H9 (cell line): ENCODE measurements at regions not wholly inside any gene's neighbourhood (a gene's known extent, or its start where the extent isn't known, plus 50 kb on each side); places are given as distances from the start of the nearest gene placed in this dataset.

ENCODE experiments used
- DNase-seq: peaks from one replicate; pipeline ENCODE4 v3.0.0-alpha.2; 2017
- H2AFZ ChIP-seq: one replicate; pipeline ENCODE4 v1.6.1; 2013; ENCODE audit warnings: mild to moderate bottlenecking, low read length, control low read depth, moderate library complexity
- H2AK5ac ChIP-seq: 2 replicates; pipeline ENCODE4 v1.6.1; 2013; ENCODE audit warnings: low read length, control low read depth, mixed read lengths; ENCODE audit not compliant: insufficient read length
- H2BK120ac ChIP-seq: one replicate; pipeline ENCODE4 v1.6.1; 2013; ENCODE audit warnings: low read depth, mild to moderate bottlenecking, low read length, control low read depth, inconsistent platforms; ENCODE audit not compliant: poor library complexity, severe bottlenecking
- H2BK12ac ChIP-seq: 2 replicates; pipeline ENCODE4 v1.6.1; 2013; ENCODE audit warnings: low read length, control low read depth, mixed read lengths, low read depth; ENCODE audit not compliant: insufficient read length
- H2BK15ac ChIP-seq: 2 replicates; pipeline ENCODE4 v1.6.1; 2013; ENCODE audit warnings: low read depth, low read length, control low read depth
- H2BK20ac ChIP-seq: one replicate; pipeline ENCODE4 v1.6.1; 2013; ENCODE audit warnings: low read depth, mild to moderate bottlenecking, low read length, control low read depth, inconsistent platforms; ENCODE audit not compliant: poor library complexity, severe bottlenecking
- H2BK5ac ChIP-seq: 2 replicates; pipeline ENCODE4 v1.6.1; 2013; ENCODE audit warnings: low read length, control low read depth, mixed read lengths; ENCODE audit not compliant: insufficient read length
- H3K14ac ChIP-seq: 2 replicates; pipeline ENCODE4 v1.6.1; 2013; ENCODE audit warnings: low read length, control low read depth; ENCODE audit not compliant: insufficient read depth
- H3K18ac ChIP-seq: 2 replicates; pipeline ENCODE4 v1.6.1; 2013; ENCODE audit warnings: low read depth, mild to moderate bottlenecking, mixed read lengths, low read length, control low read depth; ENCODE audit not compliant: insufficient read length
- H3K23ac ChIP-seq: 2 replicates; pipeline ENCODE4 v1.6.1; 2013; ENCODE audit warnings: low read length, control low read depth, mixed read lengths, low read depth; ENCODE audit not compliant: insufficient read length
- H3K23me2 ChIP-seq: 2 replicates; pipeline ENCODE4 v1.6.1; 2013; ENCODE audit warnings: low read depth, mild to moderate bottlenecking, mixed read lengths, low read length, control low read depth; ENCODE audit not compliant: insufficient read length, poor library complexity, severe bottlenecking
- H3K27ac ChIP-seq: 2 replicates; pipeline ENCODE4 v1.5.1; 2013; ENCODE audit warnings: low read length, control low read depth, mixed read lengths, low read depth; ENCODE audit not compliant: insufficient read length
- H3K27me3 ChIP-seq: 2 replicates; pipeline ENCODE4 v1.6.1; 2013; ENCODE audit warnings: low read length, control low read depth, inconsistent platforms; ENCODE audit not compliant: insufficient read depth
- H3K4ac ChIP-seq: 2 replicates; pipeline ENCODE4 v1.6.1; 2013; ENCODE audit warnings: low read depth, mild to moderate bottlenecking, control low read depth, inconsistent platforms, low read length, moderate library complexity
- H3K4me1 ChIP-seq: 2 replicates; pipeline ENCODE4 v1.6.1; 2013; ENCODE audit warnings: low read length, control low read depth, inconsistent platforms; ENCODE audit not compliant: insufficient read depth
- H3K4me2 ChIP-seq: 2 replicates; pipeline ENCODE4 v1.6.1; 2013; ENCODE audit warnings: low read length, control low read depth, mixed read lengths; ENCODE audit not compliant: insufficient read length, insufficient read depth
- H3K56ac ChIP-seq: 2 replicates; pipeline ENCODE4 v1.6.1; 2013; ENCODE audit warnings: low read depth, mild to moderate bottlenecking, mixed read lengths, low read length, control low read depth; ENCODE audit not compliant: insufficient read length
- H3K79me1 ChIP-seq: 2 replicates; pipeline ENCODE4 v1.6.1; 2013; ENCODE audit warnings: low read depth, mild to moderate bottlenecking, moderate library complexity, low read length, control low read depth, inconsistent platforms; ENCODE audit not compliant: insufficient read depth, poor library complexity, severe bottlenecking
- H3K79me2 ChIP-seq: 2 replicates; pipeline ENCODE4 v1.6.1; 2013; ENCODE audit warnings: low read length, control low read depth, inconsistent platforms; ENCODE audit not compliant: insufficient read depth
- H3K9ac ChIP-seq: 2 replicates; pipeline ENCODE4 v1.6.1; 2013; ENCODE audit warnings: low read length, control low read depth, mixed read lengths; ENCODE audit not compliant: insufficient read length; ENCODE audit errors: extremely low read depth
- H3K9me3 ChIP-seq: one replicate; pipeline ENCODE4 v1.6.1; 2013; ENCODE audit warnings: low read depth, low read length, inconsistent platforms; ENCODE audit not compliant: control insufficient read depth
- H3T11ph ChIP-seq: one replicate; pipeline ENCODE4 v1.6.1; 2013; ENCODE audit warnings: mild to moderate bottlenecking, low read length, control low read depth, inconsistent platforms
- H4K20me1 ChIP-seq: one replicate; pipeline ENCODE4 v1.6.1; 2013; ENCODE audit not compliant: control insufficient read depth, insufficient read length, insufficient read depth
- H4K5ac ChIP-seq: 2 replicates; pipeline ENCODE4 v1.6.1; 2013; ENCODE audit warnings: low read depth, mild to moderate bottlenecking, mixed read lengths, low read length, control low read depth; ENCODE audit not compliant: insufficient read length
- H4K8ac ChIP-seq: replicated peaks from 2 replicates; pipeline ENCODE4 v1.6.1; 2013; ENCODE audit warnings: low read length, control low read depth, mixed read lengths, low read depth; ENCODE audit not compliant: insufficient read length
- H4K91ac ChIP-seq: 2 replicates; pipeline ENCODE4 v1.6.1; 2013; ENCODE audit warnings: low read depth, mild to moderate bottlenecking, moderate library complexity, mixed read lengths, low read length, control low read depth; ENCODE audit not compliant: insufficient read length
- H3K27ac Mint-ChIP-seq, 3 experiments: 2 replicates in 2 of 3; 3 replicates in 1 of 3; pipeline ENCODE4 v1.8.0; 2020 to 2021; ENCODE audit warnings: mixed read lengths in 3 of 3, mild to moderate bottlenecking in 1 of 3, moderate library complexity in 1 of 3
- H3K27me3 Mint-ChIP-seq: 2 replicates; pipeline ENCODE4 v1.8.0; 2021; ENCODE audit warnings: low read depth, mild to moderate bottlenecking, moderate library complexity, mixed read lengths
- H3K36me3 Mint-ChIP-seq, 3 experiments: 2 replicates in 2 of 3; 3 replicates in 1 of 3; pipeline ENCODE4 v1.8.0; 2020 to 2021; ENCODE audit warnings: low read depth in 3 of 3, mixed read lengths in 3 of 3; ENCODE audit not compliant: insufficient read depth in 1 of 3
- H3K4me1 Mint-ChIP-seq, 2 experiments: 2 replicates each; pipeline ENCODE4 v1.8.0; 2020; ENCODE audit warnings: mixed read lengths in 2 of 2
- H3K4me3 Mint-ChIP-seq, 2 experiments: 2 replicates in 1 of 2; 3 replicates in 1 of 2; pipeline ENCODE4 v1.8.0; 2020 to 2021; ENCODE audit warnings: mild to moderate bottlenecking in 2 of 2, mixed read lengths in 2 of 2, moderate library complexity in 1 of 2
- H3K9me3 Mint-ChIP-seq, 2 experiments: 2 replicates in 1 of 2; 3 replicates in 1 of 2; pipeline ENCODE4 v1.8.0; 2020; ENCODE audit warnings: mild to moderate bottlenecking in 2 of 2, mixed read lengths in 2 of 2, moderate library complexity in 1 of 2
- WGBS: extraction: QIAGEN DNeasy Blood & Tissue Kit; methylation state at CpG from one replicate; pipeline ENCODE4 v1.1.7; 2013; ENCODE audit warnings: missing lambda C conversion rate, low lambda C conversion rate, mixed read lengths; ENCODE audit not compliant: insufficient read length; ENCODE audit errors: extremely low coverage; 5-methylcytosine and 5-hydroxymethylcytosine counted together
- TF ChIP-seq, protein P1 (sequence below): fragments of 200-600 bp; sonication (generic); conservative IDR thresholded peaks from 3 replicates; pipeline ENCODE4 v1.8.0; 2021; ENCODE audit warnings: antibody characterized with exemption, mild to moderate bottlenecking

GRCh38 chrX:63927848-63928247, 142.8 kb upstream of the ARHGEF9 start:
- no peak overlapping the region for H2BK20ac ChIP-seq
- no peak overlapping the region for H4K8ac ChIP-seq
- H2BK12ac ChIP-seq: no peak overlapping the region
- Mint-ChIP-seq H3K36me3 (peaks cover 5 to 18% (median 8%) of the 10 kb centered on the region in 3 experiments), H3K27me3 (no peaks in the 10 kb centered on the region; the same call in none of the 2 replicates), H3K4me1 (peaks cover 2% of the 10 kb centered on the region in 2 experiments), H3K9me3 (peaks cover 75 to 80% of the 10 kb centered on the region in 2 experiments), H3K27ac (no peak overlapping the region), H3K4me3 (no peak overlapping the region)
- H4K20me1 ChIP-seq: no peaks in the 10 kb centered on the region
- H4K91ac ChIP-seq: no peak overlapping the region
- H3K56ac ChIP-seq: no peak overlapping the region
- no peak overlapping the region for H2AK5ac ChIP-seq
- peaks cover 49% of the 10 kb centered on the region for H3K9me3 ChIP-seq
- H3K27ac ChIP-seq: no peak overlapping the region
- H3K23ac ChIP-seq: no peak overlapping the region
- no peaks in the 10 kb centered on the region for H3K23me2 ChIP-seq
- H2BK120ac ChIP-seq: no peak overlapping the region
- no peaks in the 10 kb centered on the region for H3K27me3 ChIP-seq
- no CpG with 5 or more reads among the region's 2 CpGs for WGBS
- H3K79me1 ChIP-seq: no peaks in the 10 kb centered on the region
- H4K5ac ChIP-seq: no peak overlapping the region
- H3K79me2 ChIP-seq: no peaks in the 10 kb centered on the region
- no peak overlapping the region for H2BK5ac ChIP-seq
- TF ChIP-seq, protein P1, sequence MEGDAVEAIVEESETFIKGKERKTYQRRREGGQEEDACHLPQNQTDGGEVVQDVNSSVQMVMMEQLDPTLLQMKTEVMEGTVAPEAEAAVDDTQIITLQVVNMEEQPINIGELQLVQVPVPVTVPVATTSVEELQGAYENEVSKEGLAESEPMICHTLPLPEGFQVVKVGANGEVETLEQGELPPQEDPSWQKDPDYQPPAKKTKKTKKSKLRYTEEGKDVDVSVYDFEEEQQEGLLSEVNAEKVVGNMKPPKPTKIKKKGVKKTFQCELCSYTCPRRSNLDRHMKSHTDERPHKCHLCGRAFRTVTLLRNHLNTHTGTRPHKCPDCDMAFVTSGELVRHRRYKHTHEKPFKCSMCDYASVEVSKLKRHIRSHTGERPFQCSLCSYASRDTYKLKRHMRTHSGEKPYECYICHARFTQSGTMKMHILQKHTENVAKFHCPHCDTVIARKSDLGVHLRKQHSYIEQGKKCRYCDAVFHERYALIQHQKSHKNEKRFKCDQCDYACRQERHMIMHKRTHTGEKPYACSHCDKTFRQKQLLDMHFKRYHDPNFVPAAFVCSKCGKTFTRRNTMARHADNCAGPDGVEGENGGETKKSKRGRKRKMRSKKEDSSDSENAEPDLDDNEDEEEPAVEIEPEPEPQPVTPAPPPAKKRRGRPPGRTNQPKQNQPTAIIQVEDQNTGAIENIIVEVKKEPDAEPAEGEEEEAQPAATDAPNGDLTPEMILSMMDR: no peak
- H3K4me2 ChIP-seq: no peak overlapping the region
- DNase-seq: no peak
- H3K18ac ChIP-seq: no peak overlapping the region
- no peak overlapping the region for H3K9ac ChIP-seq
- H3K4ac ChIP-seq: no peak overlapping the region
- no peak overlapping the region for H2BK15ac ChIP-seq
- no peak overlapping the region for H2AFZ ChIP-seq
- no peak overlapping the region for H3T11ph ChIP-seq
- H3K4me1 ChIP-seq: no peaks in the 10 kb centered on the region
- H3K14ac ChIP-seq: no peak overlapping the region
